ENCODE measurements at regions not wholly inside any gene's neighbourhood (a gene's known extent, or its start where the extent isn't known, plus 50 kb on each side); places are given as distances from the start of the nearest gene placed in this dataset.

GRCh38 chr16:86305440-86305839 is 204.9 kb upstream of the FOXF1 start:
- TF ChIP-seq POLR2A (IDR thresholded peaks at IDR 0.05) (no peak), CTCF (IDR thresholded peaks at IDR 0.05) (no peak)
- Histone ChIP-seq H3K27ac (no peak overlapping the region), H3K4me1 (no peaks in the 10 kb centered on the region), H3K4me3 (replicated peaks in 1 of 3) (no peak overlapping the region), H3K36me3 (no peaks in the 10 kb centered on the region), H3K27me3 (no peaks in the 10 kb centered on the region), H3K9me3 (no peaks in the 10 kb centered on the region)
- WGBS, 2 donors: 80 to 84% methylated on average over 5 of the region's 5 CpGs
- intact Hi-C loops (cut with DNase I): no loop called here
- DNase-seq: no peak

- Histone ChIP-seq H3K4me1 (no peaks in the 10 kb centered on the region), H3K4me3 (replicated peaks in 1 of 3) (no peak overlapping the region), H3K36me3 (no peaks in the 10 kb centered on the region), H3K27me3 (no peaks in the 10 kb centered on the region), H3K27ac (no peak overlapping the region), H3K9me3 (no peaks in the 10 kb centered on the region)
- intact Hi-C loops (cut with DNase I): no loop called here
- TF ChIP-seq CTCF (IDR thresholded peaks at IDR 0.05) (no peak), POLR2A (IDR thresholded peaks at IDR 0.05) (no peak)
- WGBS, 2 donors: 68 to 80% methylated on average over 7 of the region's 7 CpGs
- DNase-seq: no peak
These were observed 204.2 kb upstream of the FOXF1 start for GRCh38 chr16:86306011-86306644.

GRCh38 chr16:86306811-86307513 is 203.4 kb upstream of the FOXF1 start:
- Histone ChIP-seq H3K36me3 (no peaks in the 10 kb centered on the region), H3K27ac (no peak overlapping the region), H3K27me3 (no peaks in the 10 kb centered on the region), H3K4me3 (replicated peaks in 1 of 3) (no peak overlapping the region), H3K9me3 (no peaks in the 10 kb centered on the region), H3K4me1 (no peaks in the 10 kb centered on the region)
- no peak for TF ChIP-seq CTCF (IDR thresholded peaks at IDR 0.05)
- TF ChIP-seq POLR2A (IDR thresholded peaks at IDR 0.05): no peak
- DNase-seq: no peak
- intact Hi-C loops (cut with DNase I): no loop called here
- 75 to 77% methylated on average over 9 of the region's 9 CpGs for WGBS, 2 donors

GRCh38 chr16:86307514-86307903 is 202.8 kb upstream of the FOXF1 start:
- H3K27ac ChIP-seq: no peak overlapping the region
- no peaks in the 10 kb centered on the region for H3K36me3 ChIP-seq
- no peak overlapping the region for H3K4me3 ChIP-seq (replicated peaks in 1 of 3)
- H3K9me3 ChIP-seq: no peaks in the 10 kb centered on the region
- TF ChIP-seq POLR2A (IDR thresholded peaks at IDR 0.05) (no peak), CTCF (IDR thresholded peaks at IDR 0.05) (no peak)
- intact Hi-C loops (cut with DNase I): no loop called here
- H3K4me1 ChIP-seq: no peaks in the 10 kb centered on the region
- WGBS, 2 donors: 75 to 77% methylated on average over 6 of the region's 6 CpGs
- H3K27me3 ChIP-seq: no peaks in the 10 kb centered on the region
- no peak for DNase-seq

- no peak overlapping the region for H3K27ac ChIP-seq
- no peaks in the 10 kb centered on the region for H3K4me1 ChIP-seq
- intact Hi-C loops (cut with DNase I): no loop called here
- H3K27me3 ChIP-seq: no peaks in the 10 kb centered on the region
- TF ChIP-seq POLR2A (IDR thresholded peaks at IDR 0.05): no peak
- no peak for TF ChIP-seq CTCF (IDR thresholded peaks at IDR 0.05)
- no peaks in the 10 kb centered on the region for H3K9me3 ChIP-seq
- no peak for DNase-seq
- H3K4me3 ChIP-seq (replicated peaks in 1 of 3): no peak overlapping the region
- WGBS, 2 donors: 77 to 81% methylated on average over 8 to 10 of the region's 10 CpGs
- no peaks in the 10 kb centered on the region for H3K36me3 ChIP-seq
These were observed 201.8 kb upstream of the FOXF1 start for GRCh38 chr16:86308514-86308913.
